ENCODE measurements at regions not wholly inside any gene's neighbourhood (a gene's known extent, or its start where the extent isn't known, plus 50 kb on each side); places are given as distances from the start of the nearest gene placed in this dataset.
"Not testable (repeated sequence)": the region's sequence is repeated elsewhere in the genome, so short reads cannot be mapped to it uniquely, and the experiment has no call there.

GRCh38 chr6:115601064-115601463, 459.6 kb downstream of the FRK start:
- no peak overlapping the region for H3K27ac Mint-ChIP-seq
- H3K4me3 ChIP-seq = no peak overlapping the region
- H3K79me2 ChIP-seq (ENCODE audit: low read depth) = no peaks in the 10 kb centered on the region
- no peak for TF ChIP-seq CTCF (IDR thresholded peaks at IDR 0.05)
- no peak for TF ChIP-seq EZH2phosphoT487 (IDR thresholded peaks at IDR 0.05)
- no peak for TF ChIP-seq EZH2 (IDR thresholded peaks at IDR 0.05)
- H3K36me3 ChIP-seq = no peaks in the 10 kb centered on the region
- H4K20me1 ChIP-seq (ENCODE audit: low read depth) = no peaks in the 10 kb centered on the region
- H3K9ac ChIP-seq = no peak overlapping the region
- peaks cover 2% of the 10 kb centered on the region for H3K36me3 Mint-ChIP-seq
- H3K4me2 ChIP-seq = no peak overlapping the region
- H3F3A ChIP-seq (ENCODE audit: low read depth) = no peaks in the 10 kb centered on the region
- peaks cover 9% of the 10 kb centered on the region for H3K4me1 Mint-ChIP-seq
- no peaks in the 10 kb centered on the region for H3K4me1 ChIP-seq
- H3K27me3 Mint-ChIP-seq (ENCODE audit: insufficient read depth, low read depth) = peaks cover 2% of the 10 kb centered on the region
- DNase-seq (ENCODE audit: low spot score) = no peak
- H3K27me3 ChIP-seq = no peaks in the 10 kb centered on the region
- H3K4me3 Mint-ChIP-seq = no peak overlapping the region
- no peaks in the 10 kb centered on the region for H3K9me3 ChIP-seq (ENCODE audit: low read depth)
- no peak overlapping the region for H3K27ac ChIP-seq
- peaks cover 5% of the 10 kb centered on the region for H3K9me3 Mint-ChIP-seq
- H2AFZ ChIP-seq (replicated peaks) = no peak overlapping the region

- no peaks in the 10 kb centered on the region for H3K4me1 ChIP-seq
- no peak overlapping the region for H3K4me3 ChIP-seq
- Mint-ChIP-seq H3K4me1 (no peaks in the 10 kb centered on the region), H3K9me3 (peaks cover 3% of the 10 kb centered on the region), H3K27ac (no peak overlapping the region), H3K36me3 (no peaks in the 10 kb centered on the region), H3K27me3 (ENCODE audit: insufficient read depth, low read depth) (no peaks in the 10 kb centered on the region), H3K4me3 (no peak overlapping the region)
- TF ChIP-seq EZH2phosphoT487 (IDR thresholded peaks at IDR 0.05) = no peak
- no peak for TF ChIP-seq CTCF (IDR thresholded peaks at IDR 0.05)
- no peak for TF ChIP-seq EZH2 (IDR thresholded peaks at IDR 0.05)
- no peaks in the 10 kb centered on the region for H3K36me3 ChIP-seq
- no peaks in the 10 kb centered on the region for H3K9me3 ChIP-seq (ENCODE audit: low read depth)
- H3K27me3 ChIP-seq = no peaks in the 10 kb centered on the region
- no peaks in the 10 kb centered on the region for H3K79me2 ChIP-seq (ENCODE audit: low read depth)
- DNase-seq (ENCODE audit: low spot score) = no peak
- H3K27ac ChIP-seq = no peak overlapping the region
- H3K4me2 ChIP-seq = no peak overlapping the region
- no peaks in the 10 kb centered on the region for H3F3A ChIP-seq (ENCODE audit: low read depth)
- H4K20me1 ChIP-seq (ENCODE audit: low read depth) = no peaks in the 10 kb centered on the region
- no peak overlapping the region for H3K9ac ChIP-seq
- no peak overlapping the region for H2AFZ ChIP-seq (replicated peaks)
Measured at GRCh38 chr6:115594891-115595290, 465.8 kb downstream of the FRK start.

GRCh38 chr6:115592025-115592424, 468.7 kb downstream of the FRK start:
- no peaks in the 10 kb centered on the region for H3K27me3 ChIP-seq
- no peak overlapping the region for H3K4me3 ChIP-seq
- no peaks in the 10 kb centered on the region for H3K79me2 ChIP-seq (ENCODE audit: low read depth)
- no peaks in the 10 kb centered on the region for H3K27me3 Mint-ChIP-seq (ENCODE audit: insufficient read depth, low read depth)
- H3K36me3 ChIP-seq = no peaks in the 10 kb centered on the region
- H3K4me2 ChIP-seq = no peak overlapping the region
- no peak for DNase-seq (ENCODE audit: low spot score)
- H3K4me1 Mint-ChIP-seq = no peaks in the 10 kb centered on the region
- no peaks in the 10 kb centered on the region for H3K9me3 ChIP-seq (ENCODE audit: low read depth)
- no peaks in the 10 kb centered on the region for H4K20me1 ChIP-seq (ENCODE audit: low read depth)
- H3K4me3 Mint-ChIP-seq = no peak overlapping the region
- no peak overlapping the region for H3K9ac ChIP-seq
- no peaks in the 10 kb centered on the region for H3K36me3 Mint-ChIP-seq
- no peak overlapping the region for H3K27ac ChIP-seq
- no peak overlapping the region for H2AFZ ChIP-seq (replicated peaks)
- H3F3A ChIP-seq (ENCODE audit: low read depth) = no peaks in the 10 kb centered on the region
- no peak overlapping the region for H3K27ac Mint-ChIP-seq
- peaks cover 3% of the 10 kb centered on the region for H3K9me3 Mint-ChIP-seq
- TF ChIP-seq EZH2 (IDR thresholded peaks at IDR 0.05) (no peak), CTCF (IDR thresholded peaks at IDR 0.05) (no peak), EZH2phosphoT487 (IDR thresholded peaks at IDR 0.05) (no peak)
- H3K4me1 ChIP-seq = no peaks in the 10 kb centered on the region

- not testable (repeated sequence) for H2AFZ ChIP-seq (replicated peaks); H3K79me2 ChIP-seq (ENCODE audit: low read depth); H3K36me3 ChIP-seq; H3K4me1 ChIP-seq; H4K20me1 ChIP-seq (ENCODE audit: low read depth); H3K4me2 ChIP-seq; H3K9me3 ChIP-seq (ENCODE audit: low read depth); H3K27me3 ChIP-seq; H3K36me3 Mint-ChIP-seq; H3K4me3 Mint-ChIP-seq; H3K27ac Mint-ChIP-seq; DNase-seq (ENCODE audit: low spot score); H3K4me1 Mint-ChIP-seq; H3K9ac ChIP-seq; H3K9me3 Mint-ChIP-seq; H3K27ac ChIP-seq; H3K4me3 ChIP-seq; H3K27me3 Mint-ChIP-seq (ENCODE audit: insufficient read depth, low read depth); H3F3A ChIP-seq (ENCODE audit: low read depth)
Measured at GRCh38 chr6:115589072-115589471, 471.6 kb downstream of the FRK start.

Data from neural progenitor cell (in vitro differentiated cells).